ENCODE measurements at regions not wholly inside any gene's neighbourhood (a gene's known extent, or its start where the extent isn't known, plus 50 kb on each side); places are given as distances from the start of the nearest gene placed in this dataset.

- DNase-seq (ENCODE audit: low read depth, low spot score) = peak; percentile 51
Observed at GRCh38 chr1:116454940-116455339, 81.9 kb downstream of the ATP1A1 start.

- DNase-seq (ENCODE audit: low read depth, low spot score) = no peak
Observed at GRCh38 chr1:116455509-116455908, 82.5 kb downstream of the ATP1A1 start.

- DNase-seq (ENCODE audit: low read depth, low spot score) = no peak
Observed at GRCh38 chr1:116457946-116458604, 85.0 kb downstream of the ATP1A1 start.

DNA sequence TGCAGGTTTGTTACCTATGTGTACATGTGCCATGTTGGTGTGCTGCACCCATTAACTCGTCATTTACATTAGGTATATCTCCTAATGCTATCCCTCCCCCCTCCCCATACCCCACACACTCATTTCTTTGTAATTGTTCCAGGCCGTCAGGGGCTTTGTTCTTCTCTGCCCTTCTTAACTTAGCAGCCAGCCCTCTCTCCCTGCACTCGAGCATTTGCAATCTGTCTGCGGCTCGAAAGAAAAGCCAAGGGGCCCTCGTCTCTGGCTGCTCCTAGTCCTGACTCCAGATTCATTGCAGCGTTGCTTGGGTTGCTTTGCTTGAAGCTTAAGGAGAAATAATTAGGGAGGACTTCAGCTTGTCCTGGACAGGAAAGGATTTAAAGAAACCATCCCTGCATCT is 85.7 kb downstream of the ATP1A1 start:
- no peak for DNase-seq (ENCODE audit: low read depth, low spot score)

GRCh38 chr1:116460261-116460660 is 87.2 kb downstream of the ATP1A1 start:
- no peak for DNase-seq (ENCODE audit: low read depth, low spot score)

DNA sequence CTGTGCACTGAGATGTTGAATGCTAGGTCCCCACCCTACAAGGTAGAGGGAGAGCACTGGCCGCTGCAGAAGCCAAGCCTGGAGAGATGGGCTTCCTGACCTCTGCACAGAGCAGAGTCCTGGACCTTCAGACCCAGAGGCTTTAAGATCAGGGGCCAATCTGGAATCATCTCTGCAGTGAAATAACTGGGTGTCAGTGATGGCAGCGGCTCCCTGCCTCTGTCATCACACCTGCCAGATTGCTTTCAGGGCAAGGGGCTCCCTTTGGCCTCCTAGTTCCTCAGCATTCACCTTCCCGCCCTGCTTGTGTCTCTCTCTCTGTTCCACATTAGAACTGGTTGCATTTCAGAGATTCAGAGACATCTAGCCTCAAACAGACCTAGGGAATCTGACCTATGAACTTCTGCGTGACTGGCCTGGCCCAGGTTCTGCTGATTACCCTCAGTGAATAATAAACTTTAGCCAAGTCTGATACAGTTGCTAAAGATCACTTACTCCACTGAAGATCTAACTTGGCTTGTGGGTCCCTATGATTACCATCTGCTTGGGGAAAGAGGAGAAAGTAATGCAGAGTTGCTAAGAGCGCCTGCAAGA is 87.8 kb downstream of the ATP1A1 start:
- no peak for DNase-seq (ENCODE audit: low read depth, low spot score)

DNA sequence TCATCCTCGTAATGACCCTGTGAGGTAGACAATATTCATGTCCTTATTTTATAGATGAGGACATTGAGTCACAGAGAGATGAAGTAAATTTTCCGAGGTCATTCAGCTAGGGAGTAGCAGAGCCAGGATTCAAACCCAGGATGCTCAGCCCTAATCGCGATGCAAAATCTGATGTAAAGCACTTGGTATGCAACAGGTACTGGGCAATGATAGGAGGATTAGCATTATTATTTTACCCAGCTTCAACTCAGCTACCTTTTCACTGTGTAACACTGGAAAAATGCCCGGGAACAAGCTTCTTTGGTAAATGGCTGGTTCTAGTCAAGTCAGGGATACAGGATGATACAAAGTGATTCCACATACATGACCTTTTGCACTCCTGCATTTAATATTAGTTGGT is 88.7 kb downstream of the ATP1A1 start:
- DNase-seq (ENCODE audit: low read depth, low spot score) = no peak

GRCh38 chr1:116462722-116463121 is 89.7 kb downstream of the ATP1A1 start:
- no peak for DNase-seq (ENCODE audit: low read depth, low spot score)

GRCh38 chr1:116463730-116464129 is 90.7 kb downstream of the ATP1A1 start:
- no peak for DNase-seq (ENCODE audit: low read depth, low spot score)
